Liver (tissue), 8 donors: ENCODE measurements at regions not wholly inside any gene's neighbourhood (a gene's known extent, or its start where the extent isn't known, plus 50 kb on each side); places are given as distances from the start of the nearest gene placed in this dataset.

Experiments
- DNase-seq: peaks from one replicate; pipeline ENCODE4 v3.0.0-alpha.2; 2017; ENCODE audit warnings: low spot score
- H3K27ac ChIP-seq, 2 donors: one replicate each; pipeline ENCODE4 v1.7.0; 2013; ENCODE audit warnings: inconsistent platforms in 2 of 2, low read length in 2 of 2, control low read depth in 1 of 2, low read depth in 1 of 2, mild to moderate bottlenecking in 1 of 2
- H3K27me3 ChIP-seq, 4 donors: one replicate each; pipeline versions ENCODE4 v1.6.1 to v1.7.0; 2013; ENCODE audit warnings: low read length in 3 of 4, inconsistent platforms in 1 of 4, mild to moderate bottlenecking in 1 of 4, moderate library complexity in 1 of 4; ENCODE audit not compliant: control insufficient read depth in 4 of 4, insufficient read depth in 4 of 4
- H3K36me3 ChIP-seq, 4 donors: one replicate each; pipeline versions ENCODE4 v1.6.1 to v1.7.0; 2013; ENCODE audit warnings: low read length in 3 of 4, mild to moderate bottlenecking in 3 of 4, low read depth in 1 of 4, moderate library complexity in 1 of 4; ENCODE audit not compliant: control insufficient read depth in 4 of 4, insufficient read depth in 3 of 4
- H3K4me1 ChIP-seq, 4 donors: one replicate each; pipeline versions ENCODE4 v1.6.1 to v1.7.0; 2013; ENCODE audit warnings: low read length in 3 of 4, mild to moderate bottlenecking in 3 of 4, moderate library complexity in 1 of 4; ENCODE audit not compliant: control insufficient read depth in 4 of 4, insufficient read depth in 4 of 4
- H3K4me3 ChIP-seq, 3 donors: one replicate each; pipeline versions ENCODE4 v1.6.1 to v1.7.0; 2013; ENCODE audit warnings: low read length in 3 of 3, control low read depth in 1 of 3, low read depth in 1 of 3, mild to moderate bottlenecking in 1 of 3
- H3K9ac ChIP-seq, 2 donors: one replicate each; pipeline ENCODE4 v1.7.0; 2013; ENCODE audit warnings: low read length in 2 of 2, mild to moderate bottlenecking in 2 of 2, moderate library complexity in 2 of 2, control low read depth in 1 of 2, low read depth in 1 of 2
- H3K9me3 ChIP-seq, 4 donors: one replicate each; pipeline versions ENCODE4 v1.6.1 to v1.7.0; 2013; ENCODE audit warnings: low read length in 3 of 4; ENCODE audit not compliant: control insufficient read depth in 4 of 4
- FOXA1 ChIP-seq: IDR thresholded peaks from 2 replicates; pipeline ENCODE4 v1.6.1; 2016; ENCODE audit warnings: antibody characterized with exemption
- HNF4A ChIP-seq, 2 donors: conservative IDR thresholded peaks; 2 replicates each; pipeline ENCODE4 v1.6.1; 2016; ENCODE audit warnings: antibody characterized with exemption in 2 of 2, mild to moderate bottlenecking in 2 of 2
- JUND ChIP-seq, 2 donors: IDR thresholded peaks; 2 replicates each; pipeline ENCODE4 v1.6.1; 2016; ENCODE audit warnings: antibody characterized with exemption in 2 of 2
- RXRA ChIP-seq, 2 donors: IDR thresholded peaks; 2 replicates each; pipeline ENCODE4 v1.6.1; 2017 to 2018; ENCODE audit warnings: antibody characterized with exemption in 2 of 2, mild to moderate bottlenecking in 1 of 2
- SP1 ChIP-seq: IDR thresholded peaks from 2 replicates; pipeline ENCODE4 v1.6.1; 2018; ENCODE audit warnings: antibody characterized with exemption, mild to moderate bottlenecking
- TAF1 ChIP-seq: conservative IDR thresholded peaks from 2 replicates; pipeline ENCODE4 v1.6.1; 2016; ENCODE audit warnings: antibody characterized with exemption, mild to moderate bottlenecking
- WGBS: extraction: QIAGEN DNeasy Blood & Tissue Kit; methylation state at CpG from one replicate; pipeline ENCODE4 v1.1.7; 2013; 5-methylcytosine and 5-hydroxymethylcytosine counted together
- TF ChIP-seq, protein P1 (sequence below): fragments of 150-350 bp; IDR thresholded peaks from 2 replicates; pipeline ENCODE4 v1.5.1; 2017; ENCODE audit warnings: improper control_type of control experiment, low read depth, low read length; ENCODE audit not compliant: missing input control
- TF ChIP-seq, protein P2 (sequence below): IDR thresholded peaks from 2 replicates; pipeline ENCODE4 v1.6.1; 2016; ENCODE audit warnings: antibody characterized with exemption, mild to moderate bottlenecking
- TF ChIP-seq, protein P3 (sequence below): IDR thresholded peaks from 2 replicates; pipeline ENCODE4 v1.6.1; 2016; ENCODE audit warnings: antibody characterized with exemption
- donor health status: healthy.
- donor health status: healthy.
- donor health status: healthy.
- donor health status: healthy.
- donor health status: healthy.

DNA sequence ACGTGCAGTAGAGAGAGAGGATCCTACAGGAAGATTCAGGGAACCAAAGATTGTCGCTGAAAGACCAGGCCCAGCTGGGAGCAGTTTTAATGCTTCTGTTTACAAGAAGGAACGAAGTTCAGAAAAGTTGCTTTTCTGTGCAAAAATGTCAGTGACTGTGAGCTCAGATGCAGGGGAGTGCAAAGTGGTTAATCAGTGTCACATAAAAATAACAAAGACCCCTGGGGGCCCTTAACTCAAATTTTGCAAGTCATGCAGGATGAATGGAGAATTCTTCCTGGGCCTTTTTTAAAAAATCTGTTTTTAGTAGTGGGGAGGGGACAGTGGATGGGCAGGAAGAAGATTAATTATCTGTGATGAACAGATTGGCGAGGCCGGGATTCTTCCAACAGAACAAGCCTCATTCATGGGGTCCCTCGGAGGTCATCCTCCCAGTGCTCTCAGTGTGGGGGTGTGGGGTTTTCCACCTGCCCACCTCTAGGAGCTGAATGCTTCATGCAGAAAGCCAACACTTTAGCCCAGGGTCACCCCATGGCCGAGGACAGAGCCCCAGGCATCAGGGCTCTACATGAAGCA lies 167.2 kb downstream of the UQCRFS1 start:
- H3K4me3 ChIP-seq: no peak overlapping the region
- no peak for DNase-seq
- no peaks in the 10 kb centered on the region for H3K4me1 ChIP-seq
- no peaks in the 10 kb centered on the region for H3K9me3 ChIP-seq
- no peak overlapping the region for H3K27ac ChIP-seq
- TF ChIP-seq HNF4A (conservative IDR thresholded peaks at IDR 0.05): no peak
- WGBS: 66% methylated on average over 7 of the region's 7 CpGs
- H3K9ac ChIP-seq: no peak overlapping the region
- H3K27me3 ChIP-seq: peaks cover 0 to 4% (median 0%) of the 10 kb centered on the region in 4 donors
- H3K36me3 ChIP-seq: no peaks in the 10 kb centered on the region

DNA sequence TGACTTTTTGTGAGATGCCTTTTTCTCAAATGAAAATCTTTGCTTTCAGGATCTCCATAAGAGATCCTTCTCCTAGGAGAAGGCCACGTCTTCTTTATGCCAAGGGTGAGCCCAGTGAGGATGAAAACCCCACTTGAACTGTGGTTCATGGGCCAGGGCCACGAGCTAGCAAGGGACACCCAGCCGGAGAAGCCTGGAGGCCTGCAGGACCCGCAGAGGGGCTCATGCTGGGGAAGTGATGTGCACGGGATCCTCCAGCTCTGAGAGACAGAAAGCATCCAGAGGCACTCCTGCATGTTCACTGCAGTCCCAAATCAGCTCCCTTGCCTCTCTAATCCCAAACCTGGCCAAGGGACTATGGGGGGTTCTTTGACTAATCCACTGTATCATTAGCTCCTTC lies 168.9 kb downstream of the UQCRFS1 start:
- H3K36me3 ChIP-seq: no peaks in the 10 kb centered on the region
- no peaks in the 10 kb centered on the region for H3K9me3 ChIP-seq
- peaks cover 0 to 7% (median 0%) of the 10 kb centered on the region in 4 donors for H3K27me3 ChIP-seq
- 77% methylated on average over 5 of the region's 5 CpGs for WGBS
- no peak for TF ChIP-seq RXRA (IDR thresholded peaks at IDR 0.05)
- TF ChIP-seq, protein P1, sequence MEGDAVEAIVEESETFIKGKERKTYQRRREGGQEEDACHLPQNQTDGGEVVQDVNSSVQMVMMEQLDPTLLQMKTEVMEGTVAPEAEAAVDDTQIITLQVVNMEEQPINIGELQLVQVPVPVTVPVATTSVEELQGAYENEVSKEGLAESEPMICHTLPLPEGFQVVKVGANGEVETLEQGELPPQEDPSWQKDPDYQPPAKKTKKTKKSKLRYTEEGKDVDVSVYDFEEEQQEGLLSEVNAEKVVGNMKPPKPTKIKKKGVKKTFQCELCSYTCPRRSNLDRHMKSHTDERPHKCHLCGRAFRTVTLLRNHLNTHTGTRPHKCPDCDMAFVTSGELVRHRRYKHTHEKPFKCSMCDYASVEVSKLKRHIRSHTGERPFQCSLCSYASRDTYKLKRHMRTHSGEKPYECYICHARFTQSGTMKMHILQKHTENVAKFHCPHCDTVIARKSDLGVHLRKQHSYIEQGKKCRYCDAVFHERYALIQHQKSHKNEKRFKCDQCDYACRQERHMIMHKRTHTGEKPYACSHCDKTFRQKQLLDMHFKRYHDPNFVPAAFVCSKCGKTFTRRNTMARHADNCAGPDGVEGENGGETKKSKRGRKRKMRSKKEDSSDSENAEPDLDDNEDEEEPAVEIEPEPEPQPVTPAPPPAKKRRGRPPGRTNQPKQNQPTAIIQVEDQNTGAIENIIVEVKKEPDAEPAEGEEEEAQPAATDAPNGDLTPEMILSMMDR: no peak
- TF ChIP-seq JUND (IDR thresholded peaks at IDR 0.05): no peak
- TF ChIP-seq, protein P2, sequence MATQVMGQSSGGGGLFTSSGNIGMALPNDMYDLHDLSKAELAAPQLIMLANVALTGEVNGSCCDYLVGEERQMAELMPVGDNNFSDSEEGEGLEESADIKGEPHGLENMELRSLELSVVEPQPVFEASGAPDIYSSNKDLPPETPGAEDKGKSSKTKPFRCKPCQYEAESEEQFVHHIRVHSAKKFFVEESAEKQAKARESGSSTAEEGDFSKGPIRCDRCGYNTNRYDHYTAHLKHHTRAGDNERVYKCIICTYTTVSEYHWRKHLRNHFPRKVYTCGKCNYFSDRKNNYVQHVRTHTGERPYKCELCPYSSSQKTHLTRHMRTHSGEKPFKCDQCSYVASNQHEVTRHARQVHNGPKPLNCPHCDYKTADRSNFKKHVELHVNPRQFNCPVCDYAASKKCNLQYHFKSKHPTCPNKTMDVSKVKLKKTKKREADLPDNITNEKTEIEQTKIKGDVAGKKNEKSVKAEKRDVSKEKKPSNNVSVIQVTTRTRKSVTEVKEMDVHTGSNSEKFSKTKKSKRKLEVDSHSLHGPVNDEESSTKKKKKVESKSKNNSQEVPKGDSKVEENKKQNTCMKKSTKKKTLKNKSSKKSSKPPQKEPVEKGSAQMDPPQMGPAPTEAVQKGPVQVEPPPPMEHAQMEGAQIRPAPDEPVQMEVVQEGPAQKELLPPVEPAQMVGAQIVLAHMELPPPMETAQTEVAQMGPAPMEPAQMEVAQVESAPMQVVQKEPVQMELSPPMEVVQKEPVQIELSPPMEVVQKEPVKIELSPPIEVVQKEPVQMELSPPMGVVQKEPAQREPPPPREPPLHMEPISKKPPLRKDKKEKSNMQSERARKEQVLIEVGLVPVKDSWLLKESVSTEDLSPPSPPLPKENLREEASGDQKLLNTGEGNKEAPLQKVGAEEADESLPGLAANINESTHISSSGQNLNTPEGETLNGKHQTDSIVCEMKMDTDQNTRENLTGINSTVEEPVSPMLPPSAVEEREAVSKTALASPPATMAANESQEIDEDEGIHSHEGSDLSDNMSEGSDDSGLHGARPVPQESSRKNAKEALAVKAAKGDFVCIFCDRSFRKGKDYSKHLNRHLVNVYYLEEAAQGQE: no peak
- no peak for TF ChIP-seq FOXA1
- TF ChIP-seq SP1: no peak
- H3K9ac ChIP-seq: no peak overlapping the region
- H3K4me3 ChIP-seq: no peak overlapping the region
- no peaks in the 10 kb centered on the region for H3K4me1 ChIP-seq
- no peak for DNase-seq
- no peak overlapping the region for H3K27ac ChIP-seq

DNA sequence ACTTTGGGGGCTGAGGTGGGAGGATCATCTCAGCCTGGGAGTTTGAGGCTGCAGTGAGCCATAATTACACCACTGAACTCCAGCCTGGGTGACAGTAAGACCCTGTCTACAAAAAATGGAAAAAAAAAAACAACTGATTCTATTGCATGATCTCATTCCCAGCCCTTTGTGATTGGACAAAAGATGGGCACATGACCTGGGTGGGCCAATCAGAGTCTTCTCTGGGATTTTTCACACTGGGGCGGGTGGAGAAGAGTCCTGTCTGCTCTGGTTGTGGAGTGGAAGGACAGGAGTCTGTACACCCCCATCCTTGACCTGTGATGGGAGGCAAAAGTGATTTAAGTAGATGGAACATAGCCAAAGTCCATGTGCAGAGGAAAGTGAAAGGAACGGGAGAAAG lies 170.5 kb downstream of the UQCRFS1 start:
- TF ChIP-seq, protein P3, sequence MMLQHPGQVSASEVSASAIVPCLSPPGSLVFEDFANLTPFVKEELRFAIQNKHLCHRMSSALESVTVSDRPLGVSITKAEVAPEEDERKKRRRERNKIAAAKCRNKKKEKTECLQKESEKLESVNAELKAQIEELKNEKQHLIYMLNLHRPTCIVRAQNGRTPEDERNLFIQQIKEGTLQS: no peak
- no peak for TF ChIP-seq TAF1
- Histone ChIP-seq H3K4me1 (no peaks in the 10 kb centered on the region), H3K9ac (no peak overlapping the region), H3K27me3 (peaks cover 0 to 7% (median 0%) of the 10 kb centered on the region in 4 donors), H3K4me3 (no peak overlapping the region), H3K9me3 (no peaks in the 10 kb centered on the region), H3K36me3 (no peaks in the 10 kb centered on the region), H3K27ac (no peak overlapping the region)
- WGBS: 80% methylated on average over 2 of the region's 2 CpGs
- DNase-seq: no peak
